H9 (cell line): ENCODE measurements at regions not wholly inside any gene's neighbourhood (a gene's known extent, or its start where the extent isn't known, plus 50 kb on each side); places are given as distances from the start of the nearest gene placed in this dataset.

Source experiments
- DNase-seq: peaks from one replicate; pipeline ENCODE4 v3.0.0-alpha.2; 2017
- H2AFZ ChIP-seq: one replicate; pipeline ENCODE4 v1.6.1; 2013; ENCODE audit warnings: mild to moderate bottlenecking, low read length, control low read depth, moderate library complexity
- H2AK5ac ChIP-seq: 2 replicates; pipeline ENCODE4 v1.6.1; 2013; ENCODE audit warnings: low read length, control low read depth, mixed read lengths; ENCODE audit not compliant: insufficient read length
- H2BK120ac ChIP-seq: one replicate; pipeline ENCODE4 v1.6.1; 2013; ENCODE audit warnings: low read depth, mild to moderate bottlenecking, low read length, control low read depth, inconsistent platforms; ENCODE audit not compliant: poor library complexity, severe bottlenecking
- H2BK12ac ChIP-seq: 2 replicates; pipeline ENCODE4 v1.6.1; 2013; ENCODE audit warnings: low read length, control low read depth, mixed read lengths, low read depth; ENCODE audit not compliant: insufficient read length
- H2BK15ac ChIP-seq: 2 replicates; pipeline ENCODE4 v1.6.1; 2013; ENCODE audit warnings: low read depth, low read length, control low read depth
- H2BK20ac ChIP-seq: one replicate; pipeline ENCODE4 v1.6.1; 2013; ENCODE audit warnings: low read depth, mild to moderate bottlenecking, low read length, control low read depth, inconsistent platforms; ENCODE audit not compliant: poor library complexity, severe bottlenecking
- H2BK5ac ChIP-seq: 2 replicates; pipeline ENCODE4 v1.6.1; 2013; ENCODE audit warnings: low read length, control low read depth, mixed read lengths; ENCODE audit not compliant: insufficient read length
- H3K14ac ChIP-seq: 2 replicates; pipeline ENCODE4 v1.6.1; 2013; ENCODE audit warnings: low read length, control low read depth; ENCODE audit not compliant: insufficient read depth
- H3K18ac ChIP-seq: 2 replicates; pipeline ENCODE4 v1.6.1; 2013; ENCODE audit warnings: low read depth, mild to moderate bottlenecking, mixed read lengths, low read length, control low read depth; ENCODE audit not compliant: insufficient read length
- H3K23ac ChIP-seq: 2 replicates; pipeline ENCODE4 v1.6.1; 2013; ENCODE audit warnings: low read length, control low read depth, mixed read lengths, low read depth; ENCODE audit not compliant: insufficient read length
- H3K23me2 ChIP-seq: 2 replicates; pipeline ENCODE4 v1.6.1; 2013; ENCODE audit warnings: low read depth, mild to moderate bottlenecking, mixed read lengths, low read length, control low read depth; ENCODE audit not compliant: insufficient read length, poor library complexity, severe bottlenecking
- H3K27ac ChIP-seq: 2 replicates; pipeline ENCODE4 v1.5.1; 2013; ENCODE audit warnings: low read length, control low read depth, mixed read lengths, low read depth; ENCODE audit not compliant: insufficient read length
- H3K27me3 ChIP-seq: 2 replicates; pipeline ENCODE4 v1.6.1; 2013; ENCODE audit warnings: low read length, control low read depth, inconsistent platforms; ENCODE audit not compliant: insufficient read depth
- H3K4ac ChIP-seq: 2 replicates; pipeline ENCODE4 v1.6.1; 2013; ENCODE audit warnings: low read depth, mild to moderate bottlenecking, control low read depth, inconsistent platforms, low read length, moderate library complexity
- H3K4me1 ChIP-seq: 2 replicates; pipeline ENCODE4 v1.6.1; 2013; ENCODE audit warnings: low read length, control low read depth, inconsistent platforms; ENCODE audit not compliant: insufficient read depth
- H3K4me2 ChIP-seq: 2 replicates; pipeline ENCODE4 v1.6.1; 2013; ENCODE audit warnings: low read length, control low read depth, mixed read lengths; ENCODE audit not compliant: insufficient read length, insufficient read depth
- H3K56ac ChIP-seq: 2 replicates; pipeline ENCODE4 v1.6.1; 2013; ENCODE audit warnings: low read depth, mild to moderate bottlenecking, mixed read lengths, low read length, control low read depth; ENCODE audit not compliant: insufficient read length
- H3K79me1 ChIP-seq: 2 replicates; pipeline ENCODE4 v1.6.1; 2013; ENCODE audit warnings: low read depth, mild to moderate bottlenecking, moderate library complexity, low read length, control low read depth, inconsistent platforms; ENCODE audit not compliant: insufficient read depth, poor library complexity, severe bottlenecking
- H3K79me2 ChIP-seq: 2 replicates; pipeline ENCODE4 v1.6.1; 2013; ENCODE audit warnings: low read length, control low read depth, inconsistent platforms; ENCODE audit not compliant: insufficient read depth
- H3K9ac ChIP-seq: 2 replicates; pipeline ENCODE4 v1.6.1; 2013; ENCODE audit warnings: low read length, control low read depth, mixed read lengths; ENCODE audit not compliant: insufficient read length; ENCODE audit errors: extremely low read depth
- H3K9me3 ChIP-seq: one replicate; pipeline ENCODE4 v1.6.1; 2013; ENCODE audit warnings: low read depth, low read length, inconsistent platforms; ENCODE audit not compliant: control insufficient read depth
- H3T11ph ChIP-seq: one replicate; pipeline ENCODE4 v1.6.1; 2013; ENCODE audit warnings: mild to moderate bottlenecking, low read length, control low read depth, inconsistent platforms
- H4K20me1 ChIP-seq: one replicate; pipeline ENCODE4 v1.6.1; 2013; ENCODE audit not compliant: control insufficient read depth, insufficient read length, insufficient read depth
- H4K5ac ChIP-seq: 2 replicates; pipeline ENCODE4 v1.6.1; 2013; ENCODE audit warnings: low read depth, mild to moderate bottlenecking, mixed read lengths, low read length, control low read depth; ENCODE audit not compliant: insufficient read length
- H4K8ac ChIP-seq: replicated peaks from 2 replicates; pipeline ENCODE4 v1.6.1; 2013; ENCODE audit warnings: low read length, control low read depth, mixed read lengths, low read depth; ENCODE audit not compliant: insufficient read length
- H4K91ac ChIP-seq: 2 replicates; pipeline ENCODE4 v1.6.1; 2013; ENCODE audit warnings: low read depth, mild to moderate bottlenecking, moderate library complexity, mixed read lengths, low read length, control low read depth; ENCODE audit not compliant: insufficient read length
- H3K27ac Mint-ChIP-seq, 3 experiments: 2 replicates in 2 of 3; 3 replicates in 1 of 3; pipeline ENCODE4 v1.8.0; 2020 to 2021; ENCODE audit warnings: mixed read lengths in 3 of 3, mild to moderate bottlenecking in 1 of 3, moderate library complexity in 1 of 3
- H3K27me3 Mint-ChIP-seq: 2 replicates; pipeline ENCODE4 v1.8.0; 2021; ENCODE audit warnings: low read depth, mild to moderate bottlenecking, moderate library complexity, mixed read lengths
- H3K36me3 Mint-ChIP-seq, 3 experiments: 2 replicates in 2 of 3; 3 replicates in 1 of 3; pipeline ENCODE4 v1.8.0; 2020 to 2021; ENCODE audit warnings: low read depth in 3 of 3, mixed read lengths in 3 of 3; ENCODE audit not compliant: insufficient read depth in 1 of 3
- H3K4me1 Mint-ChIP-seq, 2 experiments: 2 replicates each; pipeline ENCODE4 v1.8.0; 2020; ENCODE audit warnings: mixed read lengths in 2 of 2
- H3K4me3 Mint-ChIP-seq, 2 experiments: 2 replicates in 1 of 2; 3 replicates in 1 of 2; pipeline ENCODE4 v1.8.0; 2020 to 2021; ENCODE audit warnings: mild to moderate bottlenecking in 2 of 2, mixed read lengths in 2 of 2, moderate library complexity in 1 of 2
- H3K9me3 Mint-ChIP-seq, 2 experiments: 2 replicates in 1 of 2; 3 replicates in 1 of 2; pipeline ENCODE4 v1.8.0; 2020; ENCODE audit warnings: mild to moderate bottlenecking in 2 of 2, mixed read lengths in 2 of 2, moderate library complexity in 1 of 2
- CTCF ChIP-seq: fragments of 200-600 bp; sonication (generic); conservative IDR thresholded peaks from 3 replicates; pipeline ENCODE4 v1.8.0; 2021; ENCODE audit warnings: antibody characterized with exemption, mild to moderate bottlenecking
- WGBS: extraction: QIAGEN DNeasy Blood & Tissue Kit; methylation state at CpG from one replicate; pipeline ENCODE4 v1.1.7; 2013; ENCODE audit warnings: missing lambda C conversion rate, low lambda C conversion rate, mixed read lengths; ENCODE audit not compliant: insufficient read length; ENCODE audit errors: extremely low coverage; 5-methylcytosine and 5-hydroxymethylcytosine counted together

- no peak overlapping the region for H2BK5ac ChIP-seq
- H4K5ac ChIP-seq: no peak overlapping the region
- H2AK5ac ChIP-seq: no peak overlapping the region
- no peak overlapping the region for H3K18ac ChIP-seq
- H4K91ac ChIP-seq: no peak overlapping the region
- H2BK12ac ChIP-seq: no peak overlapping the region
- H3K79me2 ChIP-seq: no peaks in the 10 kb centered on the region
- H2BK120ac ChIP-seq: no peak overlapping the region
- H2AFZ ChIP-seq: no peak overlapping the region
- no peak overlapping the region for H3K23ac ChIP-seq
- no peak overlapping the region for H4K8ac ChIP-seq
- DNase-seq: no peak
- no peak overlapping the region for H3K4ac ChIP-seq
- H3K4me1 ChIP-seq: no peaks in the 10 kb centered on the region
- Mint-ChIP-seq H3K4me3 (no peak overlapping the region), H3K9me3 (peaks cover 0 to 2% of the 10 kb centered on the region in 2 experiments; a peak in 1 of 5 replicates), H3K27ac (no peak overlapping the region), H3K4me1 (peaks cover 4 to 14% of the 10 kb centered on the region in 2 experiments; a peak in 3 of 4 replicates), H3K36me3 (no peaks in the 10 kb centered on the region), H3K27me3 (no peaks in the 10 kb centered on the region)
- H3K56ac ChIP-seq: no peak overlapping the region
- H3K9ac ChIP-seq: no peak overlapping the region
- no peaks in the 10 kb centered on the region for H3K27me3 ChIP-seq
- no peak overlapping the region for H2BK15ac ChIP-seq
- TF ChIP-seq CTCF: no peak
- no peak overlapping the region for H3T11ph ChIP-seq
- WGBS: no CpG with 5 or more reads among the region's 4 CpGs
- no peaks in the 10 kb centered on the region for H4K20me1 ChIP-seq
- no peaks in the 10 kb centered on the region for H3K23me2 ChIP-seq
- no peak overlapping the region for H2BK20ac ChIP-seq
- H3K79me1 ChIP-seq: no peaks in the 10 kb centered on the region
- no peak overlapping the region for H3K27ac ChIP-seq
- H3K14ac ChIP-seq: no peak overlapping the region
- H3K9me3 ChIP-seq: no peaks in the 10 kb centered on the region
- no peak overlapping the region for H3K4me2 ChIP-seq
These were observed 269.1 kb upstream of the EDNRB start for GRCh38 chr13:78187781-78188180.
